CD14-positive monocyte (primary cell): ENCODE measurements at regions not wholly inside any gene's neighbourhood (a gene's known extent, or its start where the extent isn't known, plus 50 kb on each side); places are given as distances from the start of the nearest gene placed in this dataset.

Experiments used
- DNase-seq, 3 donors: peaks; one replicate each; pipeline ENCODE4 v3.0.0-alpha.2; 2011 to 2022
- H2AFZ ChIP-seq: 2 replicates; pipeline ENCODE4 v1.6.0; 2012; ENCODE audit warnings: mild to moderate bottlenecking, low read depth, low read length, inconsistent platforms; ENCODE audit not compliant: insufficient read depth, poor library complexity, severe bottlenecking
- H3K27ac ChIP-seq, 2 donors: 1 replicate in 1 of 2; 2 replicates in 1 of 2; pipeline ENCODE4 v1.5.1; 2012 to 2013; ENCODE audit warnings: low read length in 2 of 2, control low read depth in 1 of 2, inconsistent platforms in 1 of 2, low read depth in 1 of 2, mild to moderate bottlenecking in 1 of 2
- H3K27me3 ChIP-seq, 2 donors: one replicate each; pipeline versions ENCODE4 v1.6.0 to v1.6.1; 2011 to 2013; ENCODE audit warnings: low read length in 2 of 2; ENCODE audit not compliant: control insufficient read depth in 2 of 2, insufficient read depth in 2 of 2
- H3K36me3 ChIP-seq, 2 donors: replicated peaks in 1 of 2; 1 replicate in 1 of 2; 2 replicates in 1 of 2; pipeline versions ENCODE4 v1.5.1 to v1.6.1; 2012 to 2013; ENCODE audit warnings: low read length in 2 of 2, control low read depth in 1 of 2, inconsistent platforms in 1 of 2, mild to moderate bottlenecking in 1 of 2; ENCODE audit not compliant: insufficient read depth in 2 of 2, control insufficient read depth in 1 of 2
- H3K4me1 ChIP-seq, 2 donors: 1 replicate in 1 of 2; 2 replicates in 1 of 2; pipeline versions ENCODE4 v1.5.1 to v1.6.1; 2012 to 2013; ENCODE audit warnings: low read length in 2 of 2, control low read depth in 1 of 2, inconsistent platforms in 1 of 2, mild to moderate bottlenecking in 1 of 2, moderate library complexity in 1 of 2; ENCODE audit not compliant: insufficient read depth in 2 of 2, control insufficient read depth in 1 of 2
- H3K4me2 ChIP-seq: replicated peaks from 2 replicates; pipeline ENCODE3; 2012; ENCODE audit warnings: low read length, moderate library complexity, mild to moderate bottlenecking; ENCODE audit not compliant: poor library complexity, severe bottlenecking; ENCODE audit errors: extremely low read depth
- H3K4me3 ChIP-seq, 3 experiments: fragments of 200-600 bp in 1 of 3; sonication (generic) in 1 of 3; replicated peaks in 1 of 3; 1 replicate in 2 of 3; 2 replicates in 1 of 3; pipeline ENCODE4 v1.5.1; 2011 to 2013; ENCODE audit warnings: low read length in 3 of 3, mild to moderate bottlenecking in 3 of 3, control low read depth in 2 of 3, low read depth in 2 of 3, inconsistent platforms in 1 of 3, moderate library complexity in 1 of 3
- H3K79me2 ChIP-seq: 2 replicates; pipeline ENCODE4 v1.6.0; 2012; ENCODE audit warnings: mild to moderate bottlenecking, control low read depth, inconsistent platforms, low read length, moderate library complexity; ENCODE audit not compliant: insufficient read depth
- H3K9ac ChIP-seq: 2 replicates; pipeline ENCODE4 v1.6.0; 2017; ENCODE audit warnings: low read length, mild to moderate bottlenecking; ENCODE audit not compliant: insufficient read depth, poor library complexity, severe bottlenecking
- H3K9me3 ChIP-seq, 2 donors: replicated peaks in 1 of 2; 1 replicate in 1 of 2; 2 replicates in 1 of 2; pipeline versions ENCODE4 v1.5.1 to v1.6.1; 2012 to 2013; ENCODE audit warnings: low read length in 2 of 2, control low read depth in 1 of 2; ENCODE audit not compliant: control insufficient read depth in 1 of 2, insufficient read depth in 1 of 2
- H4K20me1 ChIP-seq: 2 replicates; pipeline ENCODE4 v1.6.0; 2012; ENCODE audit warnings: mild to moderate bottlenecking, low read length, control low read depth, moderate library complexity; ENCODE audit not compliant: insufficient read depth
- H3K27ac Mint-ChIP-seq, 7 donors: one replicate each; pipeline ENCODE4 v1.8.0; 2020; ENCODE audit warnings: mild to moderate bottlenecking in 7 of 7, mixed read lengths in 7 of 7, moderate library complexity in 6 of 7, inconsistent platforms in 2 of 7
- H3K27me3 Mint-ChIP-seq, 3 donors: one replicate each; pipeline ENCODE4 v1.8.0; 2021 to 2022; ENCODE audit warnings: low read depth in 3 of 3, mild to moderate bottlenecking in 3 of 3, mixed read lengths in 3 of 3, moderate library complexity in 3 of 3, inconsistent platforms in 1 of 3
- H3K36me3 Mint-ChIP-seq, 2 donors: one replicate each; pipeline ENCODE4 v1.8.0; 2020; ENCODE audit warnings: mixed read lengths in 2 of 2, inconsistent platforms in 1 of 2, mild to moderate bottlenecking in 1 of 2
- H3K4me1 Mint-ChIP-seq: one replicate; pipeline ENCODE4 v1.8.0; 2020; ENCODE audit warnings: mild to moderate bottlenecking, mixed read lengths
- H3K4me3 Mint-ChIP-seq, 2 donors: one replicate each; pipeline ENCODE4 v1.8.0; 2020; ENCODE audit warnings: mild to moderate bottlenecking in 2 of 2, mixed read lengths in 2 of 2, moderate library complexity in 1 of 2
- H3K9me3 Mint-ChIP-seq, 7 donors: one replicate each; pipeline ENCODE4 v1.8.0; 2020 to 2022; ENCODE audit warnings: mixed read lengths in 7 of 7, mild to moderate bottlenecking in 6 of 7, moderate library complexity in 6 of 7, inconsistent platforms in 2 of 7
- CTCF ChIP-seq: fragments of 200-600 bp; IDR thresholded peaks from one replicate; pipeline ENCODE4 v1.8.0; 2022; ENCODE audit warnings: antibody characterized with exemption, mild to moderate bottlenecking
- WGBS: methylation state at CpG from one replicate; pipeline ENCODE4 v1.1.5; 2013; ENCODE audit warnings: missing lambda C conversion rate; ENCODE audit not compliant: insufficient coverage; 5-methylcytosine and 5-hydroxymethylcytosine counted together
- intact Hi-C, 2 donors: fragments of 100-400 bp; cut with micrococcal nuclease; formaldehyde crosslinking; loops; one replicate each; pipeline versions ENCODE4 v1.15.0 to v1.15.1; 2023

GRCh38 chr13:62682788-62683187 lies 1267.1 kb upstream of the PCDH20 start:
- H4K20me1 ChIP-seq, result no peaks in the 10 kb centered on the region
- no peak overlapping the region for H3K4me3 ChIP-seq
- no peaks in the 10 kb centered on the region for H3K9me3 ChIP-seq
- Mint-ChIP-seq H3K4me1 (no peaks in the 10 kb centered on the region), H3K36me3 (no peaks in the 10 kb centered on the region), H3K27ac (no peak overlapping the region), H3K4me3 (no peak overlapping the region), H3K9me3 (peaks cover 0 to 5% (median 0%) of the 10 kb centered on the region in 7 donors), H3K27me3 (peaks cover 0 to 3% (median 0%) of the 10 kb centered on the region in 3 donors)
- no peak for DNase-seq
- no peak overlapping the region for H3K4me2 ChIP-seq
- WGBS, result no CpG with 5 or more reads among the region's 4 CpGs
- H3K27ac ChIP-seq, result no peak overlapping the region
- no peaks in the 10 kb centered on the region for H3K79me2 ChIP-seq
- H3K36me3 ChIP-seq, result no peaks in the 10 kb centered on the region
- H3K4me1 ChIP-seq, result no peaks in the 10 kb centered on the region
- H2AFZ ChIP-seq, result no peak overlapping the region
- intact Hi-C loops, result no loop called here
- no peaks in the 10 kb centered on the region for H3K27me3 ChIP-seq
- no peak overlapping the region for H3K9ac ChIP-seq
- no peak for TF ChIP-seq CTCF

- no peaks in the 10 kb centered on the region for H3K36me3 ChIP-seq
- peaks cover 0 to 5% (median 2%) of the 10 kb centered on the region in 7 donors for H3K9me3 Mint-ChIP-seq
- H3K27ac ChIP-seq, result no peak overlapping the region
- no peak for DNase-seq
- no peak overlapping the region for H3K27ac Mint-ChIP-seq
- H3K4me3 ChIP-seq, result no peak overlapping the region
- intact Hi-C loops, result no loop called here
- peaks cover 0 to 3% (median 1%) of the 10 kb centered on the region in 3 donors for H3K27me3 Mint-ChIP-seq
- no peaks in the 10 kb centered on the region for H4K20me1 ChIP-seq
- no peak overlapping the region for H3K4me3 Mint-ChIP-seq
- H3K4me2 ChIP-seq, result no peak overlapping the region
- TF ChIP-seq CTCF, result no peak
- H2AFZ ChIP-seq, result no peak overlapping the region
- H3K27me3 ChIP-seq, result no peaks in the 10 kb centered on the region
- no peak overlapping the region for H3K9ac ChIP-seq
- H3K4me1 Mint-ChIP-seq, result no peaks in the 10 kb centered on the region
- H3K36me3 Mint-ChIP-seq, result no peaks in the 10 kb centered on the region
- H3K4me1 ChIP-seq, result no peaks in the 10 kb centered on the region
- H3K9me3 ChIP-seq, result no peaks in the 10 kb centered on the region
- H3K79me2 ChIP-seq, result no peaks in the 10 kb centered on the region
- 83% methylated on average over 1 of the region's 4 CpGs for WGBS
These were observed 1262.4 kb upstream of the PCDH20 start for GRCh38 chr13:62678039-62678438.
